ENCODE measurements at regions not wholly inside any gene's neighbourhood (a gene's known extent, or its start where the extent isn't known, plus 50 kb on each side); places are given as distances from the start of the nearest gene placed in this dataset.

- no peaks in the 10 kb centered on the region for H4K20me1 ChIP-seq (ENCODE audit: insufficient read depth)
- DNase-seq, result no peak
- no peaks in the 10 kb centered on the region for H3F3A ChIP-seq (ENCODE audit: insufficient read depth)
- no peak overlapping the region for H3K4me3 ChIP-seq
- H3K9me2 ChIP-seq (ENCODE audit: insufficient read depth), result no peaks in the 10 kb centered on the region
- H3K36me3 ChIP-seq (ENCODE audit: low read depth), result no peaks in the 10 kb centered on the region
- H3K27ac ChIP-seq, result no peak overlapping the region
- in situ Hi-C loops (cut with MboI), result no loop called here
- H2AFZ ChIP-seq, result no peak overlapping the region
- H3K4me2 ChIP-seq (ENCODE audit: unreplicated experiment), result no peak overlapping the region
- 45 to 53% methylated on average over 2 of the region's 2 CpGs for WGBS, 2 experiments (ENCODE audit: low coverage in 1 of 2, low lambda C conversion rate in 2 of 2, missing lambda C conversion rate in 2 of 2)
- no peak overlapping the region for H3K9ac ChIP-seq
- H3K9me3 ChIP-seq (ENCODE audit: low read depth), result no peaks in the 10 kb centered on the region
- no peaks in the 10 kb centered on the region for H3K27me3 ChIP-seq (replicated peaks; ENCODE audit: insufficient read depth)
- H3K79me2 ChIP-seq (ENCODE audit: insufficient read depth), result no peaks in the 10 kb centered on the region
- no peaks in the 10 kb centered on the region for H3K4me1 ChIP-seq (ENCODE audit: insufficient read depth)
- TF ChIP-seq EZH2phosphoT487 (IDR thresholded peaks at IDR 0.05; ENCODE audit: insufficient read depth, low read depth) (no peak), EZH2 (IDR thresholded peaks at IDR 0.05; ENCODE audit: insufficient read depth, poor library complexity, severe bottlenecking) (no peak)
These were observed 900.6 kb downstream of the VRK1 start for GRCh38 chr14:97697772-97698171.

GRCh38 chr14:97699026-97699425 is 901.8 kb downstream of the VRK1 start:
- H4K20me1 ChIP-seq (ENCODE audit: insufficient read depth), result no peaks in the 10 kb centered on the region
- no peak for DNase-seq
- no peaks in the 10 kb centered on the region for H3K4me1 ChIP-seq (ENCODE audit: insufficient read depth)
- H3K27me3 ChIP-seq (replicated peaks; ENCODE audit: insufficient read depth), result no peaks in the 10 kb centered on the region
- no peak for TF ChIP-seq EZH2 (IDR thresholded peaks at IDR 0.05; ENCODE audit: insufficient read depth, poor library complexity, severe bottlenecking)
- no peak for TF ChIP-seq EZH2phosphoT487 (IDR thresholded peaks at IDR 0.05; ENCODE audit: insufficient read depth, low read depth)
- H3K4me3 ChIP-seq, result no peak overlapping the region
- no peak overlapping the region for H3K4me2 ChIP-seq (ENCODE audit: unreplicated experiment)
- no peak overlapping the region for H3K9ac ChIP-seq
- H2AFZ ChIP-seq, result no peak overlapping the region
- no peaks in the 10 kb centered on the region for H3K36me3 ChIP-seq (ENCODE audit: low read depth)
- WGBS, 2 experiments (ENCODE audit: low coverage in 1 of 2, low lambda C conversion rate in 2 of 2, missing lambda C conversion rate in 2 of 2), result 12 to 16% methylated on average over 3 of the region's 3 CpGs
- no peaks in the 10 kb centered on the region for H3K9me2 ChIP-seq (ENCODE audit: insufficient read depth)
- no peaks in the 10 kb centered on the region for H3K79me2 ChIP-seq (ENCODE audit: insufficient read depth)
- H3K9me3 ChIP-seq (ENCODE audit: low read depth), result no peaks in the 10 kb centered on the region
- no peak overlapping the region for H3K27ac ChIP-seq
- no peaks in the 10 kb centered on the region for H3F3A ChIP-seq (ENCODE audit: insufficient read depth)
- in situ Hi-C loops (cut with MboI), result no loop called here

GRCh38 chr14:97703006-97703760 is 906.0 kb downstream of the VRK1 start:
- TF ChIP-seq EZH2phosphoT487 (IDR thresholded peaks at IDR 0.05; ENCODE audit: insufficient read depth, low read depth) (no peak), EZH2 (IDR thresholded peaks at IDR 0.05; ENCODE audit: insufficient read depth, poor library complexity, severe bottlenecking) (no peak)
- Histone ChIP-seq H3K36me3 (ENCODE audit: low read depth) (no peaks in the 10 kb centered on the region), H3F3A (ENCODE audit: insufficient read depth) (no peaks in the 10 kb centered on the region), H3K4me2 (ENCODE audit: unreplicated experiment) (no peak overlapping the region), H2AFZ (no peak overlapping the region), H4K20me1 (ENCODE audit: insufficient read depth) (no peaks in the 10 kb centered on the region), H3K27ac (no peak overlapping the region), H3K9ac (no peak overlapping the region), H3K4me3 (no peak overlapping the region), H3K79me2 (ENCODE audit: insufficient read depth) (no peaks in the 10 kb centered on the region), H3K9me2 (ENCODE audit: insufficient read depth) (no peaks in the 10 kb centered on the region), H3K9me3 (ENCODE audit: low read depth) (no peaks in the 10 kb centered on the region), H3K4me1 (ENCODE audit: insufficient read depth) (no peaks in the 10 kb centered on the region), H3K27me3 (replicated peaks; ENCODE audit: insufficient read depth) (no peaks in the 10 kb centered on the region)
- no peak for DNase-seq
- in situ Hi-C loops (cut with MboI), result no loop called here
- 54 to 55% methylated on average over 12 of the region's 12 CpGs for WGBS, 2 experiments (ENCODE audit: low coverage in 1 of 2, low lambda C conversion rate in 2 of 2, missing lambda C conversion rate in 2 of 2)

GRCh38 chr14:97704316-97704885 is 907.2 kb downstream of the VRK1 start:
- 60 to 74% methylated on average over 1 of the region's 1 CpG for WGBS, 2 experiments (ENCODE audit: low coverage in 1 of 2, low lambda C conversion rate in 2 of 2, missing lambda C conversion rate in 2 of 2)
- Histone ChIP-seq H3K79me2 (ENCODE audit: insufficient read depth) (no peaks in the 10 kb centered on the region), H3K9me2 (ENCODE audit: insufficient read depth) (no peaks in the 10 kb centered on the region), H3K9ac (no peak overlapping the region), H3K4me3 (no peak overlapping the region), H2AFZ (no peak overlapping the region), H3K36me3 (ENCODE audit: low read depth) (no peaks in the 10 kb centered on the region), H3K9me3 (ENCODE audit: low read depth) (no peaks in the 10 kb centered on the region), H3K4me2 (ENCODE audit: unreplicated experiment) (no peak overlapping the region), H4K20me1 (ENCODE audit: insufficient read depth) (no peaks in the 10 kb centered on the region), H3K4me1 (ENCODE audit: insufficient read depth) (no peaks in the 10 kb centered on the region), H3K27me3 (replicated peaks; ENCODE audit: insufficient read depth) (no peaks in the 10 kb centered on the region), H3F3A (ENCODE audit: insufficient read depth) (no peaks in the 10 kb centered on the region), H3K27ac (no peak overlapping the region)
- no peak for DNase-seq
- in situ Hi-C loops (cut with MboI), result no loop called here
- TF ChIP-seq EZH2phosphoT487 (IDR thresholded peaks at IDR 0.05; ENCODE audit: insufficient read depth, low read depth), result no peak

All from GM23248 (cell line).